ENCODE measurements at regions not wholly inside any gene's neighbourhood (a gene's known extent, or its start where the extent isn't known, plus 50 kb on each side); places are given as distances from the start of the nearest gene placed in this dataset.

DNA sequence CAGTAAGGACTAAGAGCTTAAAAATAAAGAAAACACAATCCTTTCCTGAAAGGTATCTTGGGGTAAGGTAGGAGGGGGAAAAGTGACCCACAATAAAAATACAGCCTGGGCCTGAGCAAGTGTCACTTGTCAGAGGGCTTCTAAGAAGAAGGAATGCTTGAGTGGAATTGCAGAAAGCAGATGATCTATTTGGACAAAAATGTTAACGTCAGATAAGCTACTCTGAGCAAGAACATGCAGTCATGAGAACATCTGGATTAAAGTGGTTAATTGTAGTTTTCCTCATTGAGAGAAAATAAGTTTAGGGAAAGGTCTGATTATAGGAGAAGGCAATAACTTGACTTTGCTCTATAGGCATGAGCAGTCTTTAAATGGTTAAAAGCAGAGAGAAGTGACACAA lies 581.9 kb downstream of the HTR1B start:
- no peak for TF ChIP-seq CTCF (IDR thresholded peaks at IDR 0.05; ENCODE audit: low read depth, low read length, missing input control)
- no peak for TF ChIP-seq SP1 (IDR thresholded peaks at IDR 0.05)
- TF ChIP-seq, protein P1, sequence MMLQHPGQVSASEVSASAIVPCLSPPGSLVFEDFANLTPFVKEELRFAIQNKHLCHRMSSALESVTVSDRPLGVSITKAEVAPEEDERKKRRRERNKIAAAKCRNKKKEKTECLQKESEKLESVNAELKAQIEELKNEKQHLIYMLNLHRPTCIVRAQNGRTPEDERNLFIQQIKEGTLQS (IDR thresholded peaks at IDR 0.05) = no peak
- TF ChIP-seq YY1 (IDR thresholded peaks at IDR 0.05) = no peak
- no peak for TF ChIP-seq FOXA2 (IDR thresholded peaks at IDR 0.05)
- no peak for TF ChIP-seq REST (IDR thresholded peaks at IDR 0.05)
- TF ChIP-seq, protein P2, sequence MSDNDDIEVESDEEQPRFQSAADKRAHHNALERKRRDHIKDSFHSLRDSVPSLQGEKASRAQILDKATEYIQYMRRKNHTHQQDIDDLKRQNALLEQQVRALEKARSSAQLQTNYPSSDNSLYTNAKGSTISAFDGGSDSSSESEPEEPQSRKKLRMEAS (IDR thresholded peaks at IDR 0.05) = no peak
- TF ChIP-seq JUND (IDR thresholded peaks at IDR 0.05) = no peak
- no peak for TF ChIP-seq RAD21 (IDR thresholded peaks at IDR 0.05)
- TF ChIP-seq TAF1 (conservative IDR thresholded peaks at IDR 0.05) = no peak
- no peak for TF ChIP-seq ZBTB33 (IDR thresholded peaks at IDR 0.05)
- no peak for TF ChIP-seq GABPA (IDR thresholded peaks at IDR 0.05 in 1 of 2, conservative IDR thresholded peaks at IDR 0.05 in 1 of 2)

Data from liver (tissue), 3 donors.